Stomach smooth muscle (tissue), 2 donors: ENCODE measurements at regions not wholly inside any gene's neighbourhood (a gene's known extent, or its start where the extent isn't known, plus 50 kb on each side); places are given as distances from the start of the nearest gene placed in this dataset.
"Not testable (repeated sequence)": the region's sequence is repeated elsewhere in the genome, so short reads cannot be mapped to it uniquely, and the experiment has no call there.

ENCODE experiments used
- H3K27ac ChIP-seq: one replicate; pipeline ENCODE4 v1.7.0; 2013; ENCODE audit warnings: mild to moderate bottlenecking, low read length, inconsistent platforms
- H3K27me3 ChIP-seq, 2 donors: one replicate each; pipeline ENCODE4 v1.7.0; 2013; ENCODE audit warnings: low read length in 2 of 2; ENCODE audit not compliant: insufficient read depth in 2 of 2, control insufficient read depth in 1 of 2
- H3K36me3 ChIP-seq, 2 donors: one replicate each; pipeline ENCODE4 v1.7.0; 2013; ENCODE audit warnings: low read length in 2 of 2; ENCODE audit not compliant: control insufficient read depth in 2 of 2, insufficient read depth in 2 of 2
- H3K4me1 ChIP-seq: one replicate; pipeline ENCODE4 v1.7.0; 2013; ENCODE audit warnings: low read length; ENCODE audit not compliant: control insufficient read depth, insufficient read depth
- H3K4me3 ChIP-seq, 2 donors: one replicate each; pipeline ENCODE4 v1.7.0; 2013; ENCODE audit warnings: low read length in 2 of 2
- H3K9ac ChIP-seq, 2 donors: one replicate each; pipeline ENCODE4 v1.7.0; 2013; ENCODE audit warnings: low read length in 2 of 2, mild to moderate bottlenecking in 1 of 2
- H3K9me3 ChIP-seq, 2 donors: one replicate each; pipeline ENCODE4 v1.7.0; 2013; ENCODE audit warnings: low read length in 2 of 2; ENCODE audit not compliant: control insufficient read depth in 2 of 2
- donor health status: healthy.
- donor health status: Pancreatic carcinoma.

GRCh38 chr3:106299300-106300098, 430.7 kb upstream of the CBLB start:
- Histone ChIP-seq H3K4me1 (no peaks in the 10 kb centered on the region), H3K27ac (no peak overlapping the region), H3K27me3 (no peaks in the 10 kb centered on the region), H3K9me3 (no peaks in the 10 kb centered on the region), H3K36me3 (no peaks in the 10 kb centered on the region), H3K4me3 (no peak overlapping the region), H3K9ac (no peak overlapping the region)

GRCh38 chr3:106302451-106303221, 433.8 kb upstream of the CBLB start:
- no peaks in the 10 kb centered on the region for H3K36me3 ChIP-seq
- H3K27ac ChIP-seq = no peak overlapping the region
- no peaks in the 10 kb centered on the region for H3K9me3 ChIP-seq
- H3K4me1 ChIP-seq = no peaks in the 10 kb centered on the region
- no peak overlapping the region for H3K9ac ChIP-seq
- H3K4me3 ChIP-seq = no peak overlapping the region
- H3K27me3 ChIP-seq = no peaks in the 10 kb centered on the region

GRCh38 chr3:106303766-106304165, 435.0 kb upstream of the CBLB start:
- no peaks in the 10 kb centered on the region for H3K9me3 ChIP-seq
- H3K27me3 ChIP-seq = no peaks in the 10 kb centered on the region
- no peak overlapping the region for H3K4me3 ChIP-seq
- no peak overlapping the region for H3K27ac ChIP-seq
- H3K4me1 ChIP-seq = no peaks in the 10 kb centered on the region
- no peak overlapping the region for H3K9ac ChIP-seq
- no peaks in the 10 kb centered on the region for H3K36me3 ChIP-seq

GRCh38 chr3:106305127-106305526, 436.3 kb upstream of the CBLB start:
- Histone ChIP-seq H3K9ac (no peak overlapping the region), H3K9me3 (no peaks in the 10 kb centered on the region), H3K4me3 (no peak overlapping the region), H3K36me3 (no peaks in the 10 kb centered on the region), H3K27me3 (no peaks in the 10 kb centered on the region), H3K4me1 (no peaks in the 10 kb centered on the region), H3K27ac (no peak overlapping the region)

GRCh38 chr3:106305882-106306435, 437.1 kb upstream of the CBLB start:
- H3K36me3 ChIP-seq = no peaks in the 10 kb centered on the region
- H3K27me3 ChIP-seq = no peaks in the 10 kb centered on the region
- no peaks in the 10 kb centered on the region for H3K4me1 ChIP-seq
- no peaks in the 10 kb centered on the region for H3K9me3 ChIP-seq
- no peak overlapping the region for H3K9ac ChIP-seq
- no peak overlapping the region for H3K27ac ChIP-seq
- no peak overlapping the region for H3K4me3 ChIP-seq

- no peaks in the 10 kb centered on the region for H3K9me3 ChIP-seq
- H3K4me1 ChIP-seq = no peaks in the 10 kb centered on the region
- H3K9ac ChIP-seq = no peak overlapping the region
- no peaks in the 10 kb centered on the region for H3K27me3 ChIP-seq
- H3K27ac ChIP-seq = no peak overlapping the region
- no peak overlapping the region for H3K4me3 ChIP-seq
- no peaks in the 10 kb centered on the region for H3K36me3 ChIP-seq
These were observed 440.5 kb upstream of the CBLB start for GRCh38 chr3:106309274-106309673.

GRCh38 chr3:106309798-106310197, 441.0 kb upstream of the CBLB start:
- H3K4me1 ChIP-seq, H3K36me3 ChIP-seq, H3K9ac ChIP-seq, H3K27me3 ChIP-seq, H3K4me3 ChIP-seq, H3K9me3 ChIP-seq, H3K27ac ChIP-seq: not testable (repeated sequence)

- Histone ChIP-seq H3K4me1 (no peaks in the 10 kb centered on the region), H3K9me3 (no peaks in the 10 kb centered on the region), H3K36me3 (no peaks in the 10 kb centered on the region), H3K9ac (no peak overlapping the region), H3K27ac (no peak overlapping the region), H3K27me3 (no peaks in the 10 kb centered on the region), H3K4me3 (no peak overlapping the region)
These were observed 448.6 kb upstream of the CBLB start for GRCh38 chr3:106317141-106318055.

GRCh38 chr3:106321438-106321837, 452.6 kb upstream of the CBLB start:
- H3K27ac ChIP-seq, H3K27me3 ChIP-seq, H3K4me1 ChIP-seq, H3K4me3 ChIP-seq, H3K36me3 ChIP-seq, H3K9ac ChIP-seq, H3K9me3 ChIP-seq: not testable (repeated sequence)

- Histone ChIP-seq H3K4me3 (no peak overlapping the region), H3K27me3 (no peaks in the 10 kb centered on the region), H3K27ac (no peak overlapping the region), H3K36me3 (no peaks in the 10 kb centered on the region), H3K9ac (no peak overlapping the region), H3K9me3 (no peaks in the 10 kb centered on the region), H3K4me1 (no peaks in the 10 kb centered on the region)
These were observed 454.8 kb upstream of the CBLB start for GRCh38 chr3:106323586-106323985.
